WTC11 (cell line): ENCODE measurements at regions not wholly inside any gene's neighbourhood (a gene's known extent, or its start where the extent isn't known, plus 50 kb on each side); places are given as distances from the start of the nearest gene placed in this dataset.

ENCODE experiments used
- ATAC-seq: fragments of 200-7000 bp; cut with Tn5 transposase; 2 replicates; pipeline ENCODE4 v1.10.0; 2021; ENCODE audit warnings: mild to moderate bottlenecking, moderate library complexity
- CTCF ChIA-PET: fragments of 300-600 bp; sonication (Branson Sonifier 250); formaldehyde crosslinking; loops from one replicate; lab custom pipeline; 2021; ENCODE audit warnings: antibody characterized with exemption; lab: Charles Lee
- POLR2A ChIA-PET: fragments of 350-600 bp; sonication (Branson Sonifier 250); formaldehyde crosslinking; loops from one replicate; lab custom pipeline; 2021; ENCODE audit warnings: antibody characterized with exemption; lab: Charles Lee
- DNase-seq: peaks from one replicate; pipeline ENCODE4 v3.0.0; 2021; ENCODE audit warnings: low spot score
- H3K27ac Mint-ChIP-seq: 2 replicates; pipeline ENCODE4 v1.8.0; 2021; ENCODE audit warnings: mixed read lengths
- H3K27me3 Mint-ChIP-seq: 2 replicates; pipeline ENCODE4 v1.8.0; 2021; ENCODE audit warnings: low read depth, mild to moderate bottlenecking, moderate library complexity, mixed read lengths
- H3K36me3 Mint-ChIP-seq: 2 replicates; pipeline ENCODE4 v1.8.0; 2021; ENCODE audit warnings: mixed read lengths
- H3K4me1 Mint-ChIP-seq: 2 replicates; pipeline ENCODE4 v1.8.0; 2022; ENCODE audit warnings: mixed read lengths
- H3K4me3 Mint-ChIP-seq: 2 replicates; pipeline ENCODE4 v1.8.0; 2021; ENCODE audit warnings: mild to moderate bottlenecking, moderate library complexity, mixed read lengths
- H3K9me3 Mint-ChIP-seq: 2 replicates; pipeline ENCODE4 v1.8.0; 2021; ENCODE audit warnings: mixed read lengths
- AFF4 ChIP-seq: sonication (generic); formaldehyde crosslinking; IDR thresholded peaks from 2 replicates; pipeline ENCODE4 v1.8.1; 2023; ENCODE audit warnings: mild to moderate bottlenecking, missing genetic modification reagents, borderline replicate concordance
- ELF4 ChIP-seq: sonication (generic); formaldehyde crosslinking; IDR thresholded peaks from 2 replicates; pipeline ENCODE4 v1.8.1; 2022; ENCODE audit warnings: low read depth, mild to moderate bottlenecking, moderate library complexity, missing genetic modification reagents
- ETV6 ChIP-seq: sonication (generic); formaldehyde crosslinking; IDR thresholded peaks from 2 replicates; pipeline ENCODE4 v1.8.1; 2022; ENCODE audit warnings: mild to moderate bottlenecking, missing genetic modification reagents
- FOXJ3 ChIP-seq: sonication (generic); formaldehyde crosslinking; IDR thresholded peaks from 2 replicates; pipeline ENCODE4 v1.9.0; 2021; ENCODE audit warnings: missing genetic modification reagents, mild to moderate bottlenecking, borderline replicate concordance
- FOXP4 ChIP-seq: sonication (generic); formaldehyde crosslinking; IDR thresholded peaks from 2 replicates; pipeline ENCODE4 v1.8.0; 2022; ENCODE audit warnings: mild to moderate bottlenecking, missing genetic modification reagents
- GABPB1 ChIP-seq: sonication (generic); formaldehyde crosslinking; IDR thresholded peaks from 2 replicates; pipeline ENCODE4 v1.8.1; 2023; ENCODE audit warnings: mild to moderate bottlenecking, missing genetic modification reagents
- HMGA2 ChIP-seq: fragments of 250-450 bp; sonication (Bioruptor Pico); IDR thresholded peaks from 2 replicates; pipeline ENCODE4 v1.4.0; 2021; ENCODE audit warnings: mild to moderate bottlenecking, moderate library complexity
- MYBL2 ChIP-seq: sonication (generic); formaldehyde crosslinking; IDR thresholded peaks from 2 replicates; pipeline ENCODE4 v1.8.1; 2023; ENCODE audit warnings: mild to moderate bottlenecking, moderate library complexity, missing genetic modification reagents
- NFE2L1 ChIP-seq: sonication (generic); formaldehyde crosslinking; IDR thresholded peaks from 2 replicates; pipeline ENCODE4 v1.8.1; 2023; ENCODE audit warnings: missing genetic modification reagents
- NFYB ChIP-seq: sonication (generic); formaldehyde crosslinking; conservative IDR thresholded peaks from 2 replicates; pipeline ENCODE4 v1.8.0; 2022; ENCODE audit warnings: low read depth, missing genetic modification reagents
- RELA ChIP-seq: sonication (generic); formaldehyde crosslinking; IDR thresholded peaks from 2 replicates; pipeline ENCODE4 v1.8.1; 2022; ENCODE audit warnings: missing genetic modification reagents, mild to moderate bottlenecking, borderline replicate concordance
- RORB ChIP-seq: fragments of 250-450 bp; sonication (Bioruptor Pico); IDR thresholded peaks from 2 replicates; pipeline ENCODE4 v1.9.0; 2021; ENCODE audit warnings: mild to moderate bottlenecking
- SMAD4 ChIP-seq: sonication (generic); formaldehyde crosslinking; IDR thresholded peaks from 2 replicates; pipeline ENCODE4 v1.8.0; 2022; ENCODE audit warnings: mild to moderate bottlenecking, missing genetic modification reagents
- SOX15 ChIP-seq: fragments of 250-450 bp; sonication (Bioruptor Pico); IDR thresholded peaks from 2 replicates; pipeline ENCODE4 v1.9.0; 2021; ENCODE audit warnings: mild to moderate bottlenecking
- SP1 ChIP-seq: sonication (generic); formaldehyde crosslinking; conservative IDR thresholded peaks from 2 replicates; pipeline ENCODE4 v1.8.1; 2022; ENCODE audit warnings: missing genetic modification reagents
- ZBTB43 ChIP-seq: sonication (generic); formaldehyde crosslinking; IDR thresholded peaks from 2 replicates; pipeline ENCODE4 v1.8.1; 2023; ENCODE audit warnings: mild to moderate bottlenecking, missing genetic modification reagents
- ZNF416 ChIP-seq: fragments of 250-450 bp; sonication (Bioruptor Pico); IDR thresholded peaks from 2 replicates; pipeline ENCODE4 v1.9.0; 2021; ENCODE audit warnings: mild to moderate bottlenecking, inconsistent platforms
- ZSCAN18 ChIP-seq: fragments of 250-450 bp; sonication (Bioruptor Pico); IDR thresholded peaks from 2 replicates; pipeline ENCODE4 v2.1.2; 2022; ENCODE audit warnings: mild to moderate bottlenecking, moderate library complexity
- TF ChIP-seq, protein P1 (sequence below): fragments of 250-450 bp; sonication (Bioruptor Pico); IDR thresholded peaks from 2 replicates; pipeline ENCODE4 v1.9.0; 2021; ENCODE audit warnings: mild to moderate bottlenecking
- TF ChIP-seq, protein P2 (sequence below): sonication (generic); formaldehyde crosslinking; IDR thresholded peaks from 2 replicates; pipeline ENCODE4 v1.8.1; 2023; ENCODE audit warnings: mild to moderate bottlenecking, missing genetic modification reagents, moderate library complexity
- TF ChIP-seq, protein P3 (sequence below): sonication (generic); formaldehyde crosslinking; IDR thresholded peaks from 2 replicates; pipeline ENCODE4 v1.8.1; 2023; ENCODE audit warnings: mild to moderate bottlenecking, moderate library complexity, missing genetic modification reagents
- TF ChIP-seq, protein P4 (sequence below): sonication (generic); formaldehyde crosslinking; IDR thresholded peaks from 2 replicates; pipeline ENCODE4 v1.8.1; 2022; ENCODE audit warnings: mild to moderate bottlenecking, missing genetic modification reagents, moderate library complexity, borderline replicate concordance

DNA sequence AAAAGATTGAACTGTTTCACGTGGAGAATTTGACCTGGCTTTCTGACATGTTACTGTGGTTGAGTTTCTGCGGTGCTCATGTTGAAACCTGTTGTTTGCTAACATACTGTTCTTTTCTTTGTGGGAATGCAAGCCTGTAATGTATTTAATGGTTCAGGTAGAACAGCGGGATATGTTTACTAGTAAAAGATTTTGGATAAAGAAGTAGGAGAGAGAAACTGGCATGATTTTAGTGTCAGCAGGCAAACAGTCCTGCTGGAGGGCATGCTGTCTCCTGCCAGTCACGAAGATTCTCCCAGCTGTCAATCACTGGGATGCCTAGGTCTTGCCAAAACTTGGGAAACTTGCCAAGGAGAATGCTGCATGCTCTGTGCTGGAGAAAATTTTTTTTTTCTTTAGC is 263.5 kb downstream of the TAF11L14 start (continued):
- TF ChIP-seq, protein P1, sequence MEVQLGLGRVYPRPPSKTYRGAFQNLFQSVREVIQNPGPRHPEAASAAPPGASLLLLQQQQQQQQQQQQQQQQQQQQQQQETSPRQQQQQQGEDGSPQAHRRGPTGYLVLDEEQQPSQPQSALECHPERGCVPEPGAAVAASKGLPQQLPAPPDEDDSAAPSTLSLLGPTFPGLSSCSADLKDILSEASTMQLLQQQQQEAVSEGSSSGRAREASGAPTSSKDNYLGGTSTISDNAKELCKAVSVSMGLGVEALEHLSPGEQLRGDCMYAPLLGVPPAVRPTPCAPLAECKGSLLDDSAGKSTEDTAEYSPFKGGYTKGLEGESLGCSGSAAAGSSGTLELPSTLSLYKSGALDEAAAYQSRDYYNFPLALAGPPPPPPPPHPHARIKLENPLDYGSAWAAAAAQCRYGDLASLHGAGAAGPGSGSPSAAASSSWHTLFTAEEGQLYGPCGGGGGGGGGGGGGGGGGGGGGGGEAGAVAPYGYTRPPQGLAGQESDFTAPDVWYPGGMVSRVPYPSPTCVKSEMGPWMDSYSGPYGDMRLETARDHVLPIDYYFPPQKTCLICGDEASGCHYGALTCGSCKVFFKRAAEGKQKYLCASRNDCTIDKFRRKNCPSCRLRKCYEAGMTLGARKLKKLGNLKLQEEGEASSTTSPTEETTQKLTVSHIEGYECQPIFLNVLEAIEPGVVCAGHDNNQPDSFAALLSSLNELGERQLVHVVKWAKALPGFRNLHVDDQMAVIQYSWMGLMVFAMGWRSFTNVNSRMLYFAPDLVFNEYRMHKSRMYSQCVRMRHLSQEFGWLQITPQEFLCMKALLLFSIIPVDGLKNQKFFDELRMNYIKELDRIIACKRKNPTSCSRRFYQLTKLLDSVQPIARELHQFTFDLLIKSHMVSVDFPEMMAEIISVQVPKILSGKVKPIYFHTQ (CRISPR knock-in tag), result no peak
- TF ChIP-seq ZSCAN18 (no peak), ELF4 (CRISPR knock-in tag) (no peak), SOX15 (CRISPR knock-in tag) (no peak), GABPB1 (CRISPR knock-in tag) (no peak), AFF4 (CRISPR knock-in tag) (no peak), HMGA2 (no peak), NFYB (CRISPR knock-in tag) (no peak), FOXP4 (CRISPR knock-in tag) (no peak), SMAD4 (no peak)
- TF ChIP-seq, protein P2, sequence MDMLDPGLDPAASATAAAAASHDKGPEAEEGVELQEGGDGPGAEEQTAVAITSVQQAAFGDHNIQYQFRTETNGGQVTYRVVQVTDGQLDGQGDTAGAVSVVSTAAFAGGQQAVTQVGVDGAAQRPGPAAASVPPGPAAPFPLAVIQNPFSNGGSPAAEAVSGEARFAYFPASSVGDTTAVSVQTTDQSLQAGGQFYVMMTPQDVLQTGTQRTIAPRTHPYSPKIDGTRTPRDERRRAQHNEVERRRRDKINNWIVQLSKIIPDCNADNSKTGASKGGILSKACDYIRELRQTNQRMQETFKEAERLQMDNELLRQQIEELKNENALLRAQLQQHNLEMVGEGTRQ (CRISPR knock-in tag), result no peak

DNA sequence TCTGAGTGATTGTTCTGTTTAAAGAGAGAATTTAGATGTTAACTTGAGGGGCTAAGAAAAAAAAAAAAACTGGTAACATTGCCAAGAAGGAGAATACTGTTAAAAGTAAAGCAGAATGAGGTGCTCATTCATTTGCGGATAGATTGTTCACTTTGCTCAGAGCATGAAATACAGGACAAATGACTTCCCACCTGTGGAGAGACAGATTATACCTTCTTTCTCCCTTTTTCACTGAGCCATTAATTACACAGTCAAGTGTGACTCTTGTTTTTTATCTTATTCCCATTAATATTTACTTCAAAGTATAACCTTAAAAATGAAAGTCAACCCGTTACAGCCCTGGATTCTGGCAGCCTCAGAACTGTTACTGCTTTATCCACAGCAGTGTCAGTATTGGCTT is 264.5 kb downstream of the TAF11L14 start:
- ATAC-seq (no peak), DNase-seq (no peak)
- Mint-ChIP-seq H3K27ac (no peak overlapping the region), H3K27me3 (no peaks in the 10 kb centered on the region), H3K4me3 (no peak overlapping the region), H3K36me3 (peaks cover 5% of the 10 kb centered on the region; the same call in 1 of the 2 replicates), H3K9me3 (peaks cover 25% of the 10 kb centered on the region), H3K4me1 (peaks cover 8% of the 10 kb centered on the region)
- POLR2A ChIA-PET, result no interaction called here
- CTCF ChIA-PET, result no interaction called here
- TF ChIP-seq, protein P3, sequence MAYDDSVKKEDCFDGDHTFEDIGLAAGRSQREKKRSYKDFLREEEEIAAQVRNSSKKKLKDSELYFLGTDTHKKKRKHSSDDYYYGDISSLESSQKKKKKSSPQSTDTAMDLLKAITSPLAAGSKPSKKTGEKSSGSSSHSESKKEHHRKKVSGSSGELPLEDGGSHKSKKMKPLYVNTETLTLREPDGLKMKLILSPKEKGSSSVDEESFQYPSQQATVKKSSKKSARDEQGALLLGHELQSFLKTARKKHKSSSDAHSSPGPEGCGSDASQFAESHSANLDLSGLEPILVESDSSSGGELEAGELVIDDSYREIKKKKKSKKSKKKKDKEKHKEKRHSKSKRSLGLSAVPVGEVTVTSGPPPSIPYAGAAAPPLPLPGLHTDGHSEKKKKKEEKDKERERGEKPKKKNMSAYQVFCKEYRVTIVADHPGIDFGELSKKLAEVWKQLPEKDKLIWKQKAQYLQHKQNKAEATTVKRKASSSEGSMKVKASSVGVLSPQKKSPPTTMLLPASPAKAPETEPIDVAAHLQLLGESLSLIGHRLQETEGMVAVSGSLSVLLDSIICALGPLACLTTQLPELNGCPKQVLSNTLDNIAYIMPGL (CRISPR knock-in tag), result no peak
- no peak for TF ChIP-seq ETV6 (CRISPR knock-in tag)
- TF ChIP-seq SP1 (CRISPR knock-in tag), result no peak
- no peak for TF ChIP-seq RORB
- no peak for TF ChIP-seq ZBTB43
- TF ChIP-seq, protein P4, sequence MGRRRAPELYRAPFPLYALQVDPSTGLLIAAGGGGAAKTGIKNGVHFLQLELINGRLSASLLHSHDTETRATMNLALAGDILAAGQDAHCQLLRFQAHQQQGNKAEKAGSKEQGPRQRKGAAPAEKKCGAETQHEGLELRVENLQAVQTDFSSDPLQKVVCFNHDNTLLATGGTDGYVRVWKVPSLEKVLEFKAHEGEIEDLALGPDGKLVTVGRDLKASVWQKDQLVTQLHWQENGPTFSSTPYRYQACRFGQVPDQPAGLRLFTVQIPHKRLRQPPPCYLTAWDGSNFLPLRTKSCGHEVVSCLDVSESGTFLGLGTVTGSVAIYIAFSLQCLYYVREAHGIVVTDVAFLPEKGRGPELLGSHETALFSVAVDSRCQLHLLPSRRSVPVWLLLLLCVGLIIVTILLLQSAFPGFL (CRISPR knock-in tag), result no peak
- TF ChIP-seq ELF4 (CRISPR knock-in tag), result no peak
- TF ChIP-seq RELA (CRISPR knock-in tag), result no peak
- TF ChIP-seq MYBL2 (CRISPR knock-in tag), result no peak
- no peak for TF ChIP-seq FOXJ3
- TF ChIP-seq ZNF416 (CRISPR knock-in tag), result no peak
- no peak for TF ChIP-seq NFE2L1
- TF ChIP-seq SMAD4, result no peak
